ENCODE measurements at regions not wholly inside any gene's neighbourhood (a gene's known extent, or its start where the extent isn't known, plus 50 kb on each side); places are given as distances from the start of the nearest gene placed in this dataset.

- Histone ChIP-seq H3K27ac (ENCODE audit: low read depth, low read length) (no peak overlapping the region), H3K4me1 (ENCODE audit: control insufficient read depth in 1 of 2, insufficient read depth in 2 of 2, low read length in 2 of 2) (no peaks in the 10 kb centered on the region), H3K27me3 (ENCODE audit: control insufficient read depth in 1 of 2, insufficient read depth in 2 of 2, low read length in 2 of 2) (no peaks in the 10 kb centered on the region), H3K9ac (ENCODE audit: low read depth in 1 of 2, low read length in 2 of 2) (no peak overlapping the region), H3K4me3 (ENCODE audit: low read depth in 1 of 2, low read length in 2 of 2) (no peak overlapping the region), H3K36me3 (ENCODE audit: control insufficient read depth in 1 of 2, insufficient read depth in 2 of 2, low read length in 2 of 2) (no peaks in the 10 kb centered on the region), H3K9me3 (ENCODE audit: control insufficient read depth in 1 of 2, low read length in 2 of 2) (no peaks in the 10 kb centered on the region)
Measured at GRCh38 chr6:73956305-73956704, 260.3 kb downstream of the CD109 start.

DNA sequence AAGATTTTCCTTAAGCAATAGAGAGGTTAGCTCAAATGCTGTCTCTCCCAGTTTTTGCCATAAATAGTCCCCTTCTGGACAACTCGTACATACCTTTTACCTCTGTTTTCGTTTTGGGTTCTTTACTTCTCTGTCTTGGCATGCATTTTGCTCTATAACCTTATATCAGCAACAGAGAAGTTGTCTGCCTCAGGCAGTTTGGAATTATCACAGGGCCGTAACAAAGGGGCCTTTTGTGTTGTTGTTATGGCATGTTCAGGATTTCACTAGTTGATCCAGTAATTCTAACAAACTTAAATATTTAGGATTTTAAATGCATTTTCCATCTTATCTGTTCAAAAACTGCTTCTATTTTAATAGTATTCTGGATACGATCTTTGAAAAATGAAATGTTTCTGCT, 259.8 kb downstream of the CD109 start:
- H3K4me3 ChIP-seq (ENCODE audit: low read depth in 1 of 2, low read length in 2 of 2) = no peak overlapping the region
- H3K27ac ChIP-seq (ENCODE audit: low read depth, low read length) = no peak overlapping the region
- no peaks in the 10 kb centered on the region for H3K36me3 ChIP-seq (ENCODE audit: control insufficient read depth in 1 of 2, insufficient read depth in 2 of 2, low read length in 2 of 2)
- no peaks in the 10 kb centered on the region for H3K4me1 ChIP-seq (ENCODE audit: control insufficient read depth in 1 of 2, insufficient read depth in 2 of 2, low read length in 2 of 2)
- no peaks in the 10 kb centered on the region for H3K9me3 ChIP-seq (ENCODE audit: control insufficient read depth in 1 of 2, low read length in 2 of 2)
- no peaks in the 10 kb centered on the region for H3K27me3 ChIP-seq (ENCODE audit: control insufficient read depth in 1 of 2, insufficient read depth in 2 of 2, low read length in 2 of 2)
- H3K9ac ChIP-seq (ENCODE audit: low read depth in 1 of 2, low read length in 2 of 2) = no peak overlapping the region

DNA sequence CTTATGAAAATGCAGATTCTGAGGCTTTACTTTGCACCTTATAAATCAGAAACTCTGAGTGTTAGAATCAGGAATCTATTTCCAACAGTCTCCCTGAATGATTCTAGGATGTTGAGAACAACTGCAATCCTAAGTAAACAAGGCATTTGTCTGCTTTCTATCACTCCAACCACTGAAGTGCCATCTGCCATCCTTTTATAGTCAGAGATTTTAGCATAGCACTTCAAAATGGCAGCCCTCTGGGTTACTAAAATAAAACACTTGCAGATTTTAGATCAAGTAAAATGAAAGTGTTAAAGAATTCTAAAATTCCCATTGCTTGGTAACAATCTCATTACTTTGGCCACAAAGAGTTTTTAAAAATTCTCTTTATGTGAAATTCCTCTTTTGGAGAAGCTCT, 258.9 kb downstream of the CD109 start:
- no peaks in the 10 kb centered on the region for H3K4me1 ChIP-seq (ENCODE audit: control insufficient read depth in 1 of 2, insufficient read depth in 2 of 2, low read length in 2 of 2)
- no peak overlapping the region for H3K9ac ChIP-seq (ENCODE audit: low read depth in 1 of 2, low read length in 2 of 2)
- H3K36me3 ChIP-seq (ENCODE audit: control insufficient read depth in 1 of 2, insufficient read depth in 2 of 2, low read length in 2 of 2) = no peaks in the 10 kb centered on the region
- no peak overlapping the region for H3K4me3 ChIP-seq (ENCODE audit: low read depth in 1 of 2, low read length in 2 of 2)
- no peaks in the 10 kb centered on the region for H3K27me3 ChIP-seq (ENCODE audit: control insufficient read depth in 1 of 2, insufficient read depth in 2 of 2, low read length in 2 of 2)
- H3K9me3 ChIP-seq (ENCODE audit: control insufficient read depth in 1 of 2, low read length in 2 of 2) = no peaks in the 10 kb centered on the region
- H3K27ac ChIP-seq (ENCODE audit: low read depth, low read length) = no peak overlapping the region

GRCh38 chr6:73951183-73951582, 255.2 kb downstream of the CD109 start:
- Histone ChIP-seq H3K27me3 (ENCODE audit: control insufficient read depth in 1 of 2, insufficient read depth in 2 of 2, low read length in 2 of 2) (no peaks in the 10 kb centered on the region), H3K36me3 (ENCODE audit: control insufficient read depth in 1 of 2, insufficient read depth in 2 of 2, low read length in 2 of 2) (no peaks in the 10 kb centered on the region), H3K4me3 (ENCODE audit: low read depth in 1 of 2, low read length in 2 of 2) (no peak overlapping the region), H3K27ac (ENCODE audit: low read depth, low read length) (no peak overlapping the region), H3K9ac (ENCODE audit: low read depth in 1 of 2, low read length in 2 of 2) (no peak overlapping the region), H3K9me3 (ENCODE audit: control insufficient read depth in 1 of 2, low read length in 2 of 2) (peaks cover 0 to 3% of the 10 kb centered on the region in 2 donors), H3K4me1 (ENCODE audit: control insufficient read depth in 1 of 2, insufficient read depth in 2 of 2, low read length in 2 of 2) (no peaks in the 10 kb centered on the region)

- Histone ChIP-seq H3K9ac (ENCODE audit: low read depth in 1 of 2, low read length in 2 of 2) (no peak overlapping the region), H3K4me1 (ENCODE audit: control insufficient read depth in 1 of 2, insufficient read depth in 2 of 2, low read length in 2 of 2) (no peaks in the 10 kb centered on the region), H3K27me3 (ENCODE audit: control insufficient read depth in 1 of 2, insufficient read depth in 2 of 2, low read length in 2 of 2) (no peaks in the 10 kb centered on the region), H3K27ac (ENCODE audit: low read depth, low read length) (no peak overlapping the region), H3K9me3 (ENCODE audit: control insufficient read depth in 1 of 2, low read length in 2 of 2) (peaks cover 0 to 3% of the 10 kb centered on the region in 2 donors), H3K4me3 (ENCODE audit: low read depth in 1 of 2, low read length in 2 of 2) (no peak overlapping the region), H3K36me3 (ENCODE audit: control insufficient read depth in 1 of 2, insufficient read depth in 2 of 2, low read length in 2 of 2) (no peaks in the 10 kb centered on the region)
Measured at GRCh38 chr6:73943930-73944652, 248.1 kb downstream of the CD109 start.

GRCh38 chr6:73943411-73943810, 247.4 kb downstream of the CD109 start:
- no peaks in the 10 kb centered on the region for H3K36me3 ChIP-seq (ENCODE audit: control insufficient read depth in 1 of 2, insufficient read depth in 2 of 2, low read length in 2 of 2)
- H3K4me1 ChIP-seq (ENCODE audit: control insufficient read depth in 1 of 2, insufficient read depth in 2 of 2, low read length in 2 of 2) = no peaks in the 10 kb centered on the region
- H3K9me3 ChIP-seq (ENCODE audit: control insufficient read depth in 1 of 2, low read length in 2 of 2) = peaks cover 0 to under 1% of the 10 kb centered on the region in 2 donors
- H3K4me3 ChIP-seq (ENCODE audit: low read depth in 1 of 2, low read length in 2 of 2) = no peak overlapping the region
- H3K9ac ChIP-seq (ENCODE audit: low read depth in 1 of 2, low read length in 2 of 2) = no peak overlapping the region
- no peaks in the 10 kb centered on the region for H3K27me3 ChIP-seq (ENCODE audit: control insufficient read depth in 1 of 2, insufficient read depth in 2 of 2, low read length in 2 of 2)
- no peak overlapping the region for H3K27ac ChIP-seq (ENCODE audit: low read depth, low read length)

GRCh38 chr6:73942592-73943186, 246.7 kb downstream of the CD109 start:
- H3K27ac ChIP-seq (ENCODE audit: low read depth, low read length) = no peak overlapping the region
- H3K4me3 ChIP-seq (ENCODE audit: low read depth in 1 of 2, low read length in 2 of 2) = no peak overlapping the region
- H3K27me3 ChIP-seq (ENCODE audit: control insufficient read depth in 1 of 2, insufficient read depth in 2 of 2, low read length in 2 of 2) = no peaks in the 10 kb centered on the region
- no peaks in the 10 kb centered on the region for H3K36me3 ChIP-seq (ENCODE audit: control insufficient read depth in 1 of 2, insufficient read depth in 2 of 2, low read length in 2 of 2)
- no peaks in the 10 kb centered on the region for H3K4me1 ChIP-seq (ENCODE audit: control insufficient read depth in 1 of 2, insufficient read depth in 2 of 2, low read length in 2 of 2)
- no peak overlapping the region for H3K9ac ChIP-seq (ENCODE audit: low read depth in 1 of 2, low read length in 2 of 2)
- H3K9me3 ChIP-seq (ENCODE audit: control insufficient read depth in 1 of 2, low read length in 2 of 2) = no peaks in the 10 kb centered on the region

- Histone ChIP-seq H3K27me3 (ENCODE audit: control insufficient read depth in 1 of 2, insufficient read depth in 2 of 2, low read length in 2 of 2) (no peaks in the 10 kb centered on the region), H3K9me3 (ENCODE audit: control insufficient read depth in 1 of 2, low read length in 2 of 2) (no peaks in the 10 kb centered on the region), H3K4me1 (ENCODE audit: control insufficient read depth in 1 of 2, insufficient read depth in 2 of 2, low read length in 2 of 2) (no peaks in the 10 kb centered on the region), H3K36me3 (ENCODE audit: control insufficient read depth in 1 of 2, insufficient read depth in 2 of 2, low read length in 2 of 2) (no peaks in the 10 kb centered on the region), H3K9ac (ENCODE audit: low read depth in 1 of 2, low read length in 2 of 2) (no peak overlapping the region), H3K4me3 (ENCODE audit: low read depth in 1 of 2, low read length in 2 of 2) (no peak overlapping the region), H3K27ac (ENCODE audit: low read depth, low read length) (no peak overlapping the region)
Measured at GRCh38 chr6:73941892-73942291, 245.9 kb downstream of the CD109 start.

DNA sequence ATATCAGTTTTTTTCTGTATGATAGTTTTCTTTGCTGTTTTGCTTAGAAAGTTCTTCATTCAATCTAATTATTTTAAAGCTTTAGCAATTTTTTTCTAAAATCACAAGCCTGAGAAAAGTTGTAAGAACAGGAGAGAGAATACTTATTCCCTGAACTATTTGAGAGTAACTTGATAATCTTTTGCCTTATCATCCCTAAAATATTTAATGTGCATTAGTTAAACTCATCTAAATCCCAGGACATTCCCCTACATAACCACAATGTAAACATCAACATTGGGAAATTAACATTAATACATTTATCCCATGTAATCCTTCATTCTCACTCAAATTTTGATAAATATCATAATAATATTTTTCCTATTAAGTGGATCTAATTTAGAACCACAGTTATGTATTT, 241.8 kb downstream of the CD109 start:
- no peaks in the 10 kb centered on the region for H3K9me3 ChIP-seq (ENCODE audit: control insufficient read depth in 1 of 2, low read length in 2 of 2)
- H3K9ac ChIP-seq (ENCODE audit: low read depth in 1 of 2, low read length in 2 of 2) = no peak overlapping the region
- no peak overlapping the region for H3K4me3 ChIP-seq (ENCODE audit: low read depth in 1 of 2, low read length in 2 of 2)
- H3K27ac ChIP-seq (ENCODE audit: low read depth, low read length) = no peak overlapping the region
- no peaks in the 10 kb centered on the region for H3K4me1 ChIP-seq (ENCODE audit: control insufficient read depth in 1 of 2, insufficient read depth in 2 of 2, low read length in 2 of 2)
- no peaks in the 10 kb centered on the region for H3K36me3 ChIP-seq (ENCODE audit: control insufficient read depth in 1 of 2, insufficient read depth in 2 of 2, low read length in 2 of 2)
- H3K27me3 ChIP-seq (ENCODE audit: control insufficient read depth in 1 of 2, insufficient read depth in 2 of 2, low read length in 2 of 2) = no peaks in the 10 kb centered on the region

- H3K27ac ChIP-seq (ENCODE audit: low read depth, low read length) = no peak overlapping the region
- H3K4me3 ChIP-seq (ENCODE audit: low read depth in 1 of 2, low read length in 2 of 2) = no peak overlapping the region
- peaks cover 4% of the 10 kb centered on the region in 2 donors for H3K9me3 ChIP-seq (ENCODE audit: control insufficient read depth in 1 of 2, low read length in 2 of 2)
- no peaks in the 10 kb centered on the region for H3K36me3 ChIP-seq (ENCODE audit: control insufficient read depth in 1 of 2, insufficient read depth in 2 of 2, low read length in 2 of 2)
- H3K9ac ChIP-seq (ENCODE audit: low read depth in 1 of 2, low read length in 2 of 2) = no peak overlapping the region
- no peaks in the 10 kb centered on the region for H3K4me1 ChIP-seq (ENCODE audit: control insufficient read depth in 1 of 2, insufficient read depth in 2 of 2, low read length in 2 of 2)
- no peaks in the 10 kb centered on the region for H3K27me3 ChIP-seq (ENCODE audit: control insufficient read depth in 1 of 2, insufficient read depth in 2 of 2, low read length in 2 of 2)
Measured at GRCh38 chr6:73932866-73933265, 236.9 kb downstream of the CD109 start.
